GM18505 (cell line): ENCODE measurements at regions not wholly inside any gene's neighbourhood (a gene's known extent, or its start where the extent isn't known, plus 50 kb on each side); places are given as distances from the start of the nearest gene placed in this dataset.

ENCODE experiments used
- ATAC-seq: cut with Tn5 transposase; IDR thresholded peaks from one replicate; pipeline ENCODE4 v1.9.1; 2021; ENCODE audit not compliant: unreplicated experiment
- POLR2A ChIP-seq: IDR thresholded peaks from 4 replicates; pipeline ENCODE4 v1.6.1; 2011; ENCODE audit warnings: borderline replicate concordance; ENCODE audit not compliant: insufficient read depth, insufficient read length; ENCODE audit errors: extremely low read depth

DNA sequence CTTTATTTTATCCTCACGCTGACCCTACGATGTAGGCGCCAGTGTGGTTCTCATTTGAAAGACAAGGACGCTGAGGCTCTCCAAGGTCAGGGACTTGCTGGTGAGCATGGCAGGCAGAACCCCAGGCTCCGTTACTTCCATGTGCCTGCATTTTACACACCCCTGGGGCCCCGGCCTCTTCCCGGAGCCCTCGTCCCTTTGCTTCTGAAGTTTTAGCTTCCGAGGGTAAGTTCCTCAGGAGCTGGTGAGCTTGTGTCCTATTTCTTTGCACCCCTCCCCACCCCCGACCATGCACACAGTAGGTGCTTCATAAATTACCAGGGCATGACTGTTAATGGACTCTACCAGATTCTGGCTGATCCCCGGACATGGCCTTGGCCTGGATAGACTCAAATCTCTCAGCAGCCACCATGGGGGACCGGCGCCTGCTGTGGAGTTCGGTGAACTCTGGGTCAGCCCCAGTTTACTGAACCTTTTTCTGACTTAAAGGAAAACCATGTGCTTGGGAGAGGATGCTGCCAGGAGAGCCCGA lies 59.3 kb upstream of the RNU6ATAC start:
- no peak for ATAC-seq
- TF ChIP-seq POLR2A: no peak

DNA sequence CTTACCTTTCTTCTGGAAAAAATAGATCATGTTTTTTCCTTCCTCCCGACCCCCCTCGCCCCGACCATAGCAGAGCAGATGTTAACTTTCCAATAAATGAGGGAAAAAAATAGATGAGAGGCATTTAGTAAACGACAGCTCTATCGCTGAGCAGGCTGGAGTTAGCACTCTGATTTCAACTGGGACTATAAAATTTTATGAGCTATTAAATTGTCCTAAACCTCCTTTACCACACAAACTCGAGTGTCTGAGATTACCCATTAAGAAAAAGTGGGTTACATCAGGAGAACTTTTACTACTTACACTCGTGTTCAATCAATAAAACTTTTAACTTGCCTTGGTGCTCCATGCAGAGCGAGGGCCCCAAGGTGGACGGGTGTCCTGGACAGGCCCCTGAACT lies 59.8 kb upstream of the RNU6ATAC start:
- no peak for ATAC-seq
- no peak for TF ChIP-seq POLR2A

DNA sequence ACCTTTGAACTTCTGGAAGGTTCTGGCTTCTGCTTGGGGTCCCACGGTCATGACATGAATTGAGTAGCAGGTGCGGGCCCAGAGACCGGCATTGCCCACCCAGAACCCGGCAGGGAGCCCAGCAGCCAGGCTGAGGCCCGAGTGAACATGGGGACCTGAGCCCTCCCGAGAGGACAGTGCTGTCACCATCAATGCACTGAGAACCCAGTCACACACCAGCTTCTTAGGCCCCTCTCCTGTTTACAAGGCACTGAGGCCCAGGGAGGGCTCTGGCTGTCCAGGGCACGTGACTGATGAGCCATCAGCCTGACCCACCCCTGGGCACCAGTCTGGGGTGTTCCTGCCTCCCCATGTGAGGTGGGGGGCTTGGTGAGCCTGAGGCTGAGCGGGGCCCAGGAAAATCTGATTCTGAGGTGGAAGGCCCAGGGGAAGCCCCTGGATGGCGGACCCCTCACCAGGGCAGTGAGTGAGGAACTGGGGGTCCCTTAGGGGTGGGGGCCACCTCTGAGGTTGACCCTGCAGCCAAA lies 60.3 kb upstream of the RNU6ATAC start:
- no peak for ATAC-seq
- no peak for TF ChIP-seq POLR2A

GRCh38 chr9:134225186-134225585 lies 60.8 kb upstream of the RNU6ATAC start:
- no peak for TF ChIP-seq POLR2A
- ATAC-seq: no peak

DNA sequence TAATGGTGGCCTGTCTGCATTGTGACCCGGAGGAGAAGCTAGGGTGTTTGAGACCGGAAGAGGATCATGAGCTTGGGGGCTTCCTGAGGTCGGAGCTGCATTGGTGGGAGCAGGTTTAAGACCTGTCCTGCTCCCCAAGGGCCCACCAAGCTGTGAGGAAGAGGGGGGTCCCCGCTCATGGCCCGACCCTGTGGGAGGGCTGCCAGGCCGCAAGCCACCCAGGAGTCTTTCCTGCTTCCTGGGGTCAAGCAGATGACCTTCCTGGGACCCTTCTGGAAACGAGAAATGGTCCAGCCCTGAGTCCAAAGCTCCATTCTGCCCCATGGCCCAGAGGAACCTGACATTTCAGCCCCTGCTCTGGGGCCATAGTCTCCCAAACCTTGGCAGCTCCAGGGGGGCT lies 61.5 kb upstream of the RNU6ATAC start:
- TF ChIP-seq POLR2A: no peak
- no peak for ATAC-seq

GRCh38 chr9:134226221-134226930 lies 62.0 kb upstream of the RNU6ATAC start:
- TF ChIP-seq POLR2A: no peak
- no peak for ATAC-seq

- TF ChIP-seq POLR2A: no peak
- ATAC-seq: no peak
Observed at GRCh38 chr9:134227451-134228411, 63.4 kb upstream of the RNU6ATAC start.

DNA sequence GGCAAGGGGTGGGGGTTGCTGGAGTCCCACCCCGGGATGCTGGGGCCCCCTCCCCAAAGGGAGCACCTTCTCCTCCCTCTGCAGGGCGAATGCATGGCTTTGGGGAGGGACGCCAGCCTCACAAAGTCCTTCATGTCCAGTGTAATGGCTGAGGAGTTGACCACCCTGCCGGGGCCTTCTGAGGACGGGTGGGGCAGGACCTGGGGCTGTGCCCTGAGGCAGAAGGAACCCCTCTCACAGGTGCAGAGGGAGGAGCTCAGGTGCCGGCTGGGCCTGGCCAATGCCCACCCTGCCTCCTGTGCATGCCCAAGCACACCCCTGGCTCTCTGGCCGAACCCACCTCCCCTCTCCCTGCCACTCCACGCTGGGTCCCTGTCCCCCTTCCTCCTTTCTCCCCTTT lies 64.3 kb upstream of the RNU6ATAC start:
- no peak for ATAC-seq
- TF ChIP-seq POLR2A: no peak

DNA sequence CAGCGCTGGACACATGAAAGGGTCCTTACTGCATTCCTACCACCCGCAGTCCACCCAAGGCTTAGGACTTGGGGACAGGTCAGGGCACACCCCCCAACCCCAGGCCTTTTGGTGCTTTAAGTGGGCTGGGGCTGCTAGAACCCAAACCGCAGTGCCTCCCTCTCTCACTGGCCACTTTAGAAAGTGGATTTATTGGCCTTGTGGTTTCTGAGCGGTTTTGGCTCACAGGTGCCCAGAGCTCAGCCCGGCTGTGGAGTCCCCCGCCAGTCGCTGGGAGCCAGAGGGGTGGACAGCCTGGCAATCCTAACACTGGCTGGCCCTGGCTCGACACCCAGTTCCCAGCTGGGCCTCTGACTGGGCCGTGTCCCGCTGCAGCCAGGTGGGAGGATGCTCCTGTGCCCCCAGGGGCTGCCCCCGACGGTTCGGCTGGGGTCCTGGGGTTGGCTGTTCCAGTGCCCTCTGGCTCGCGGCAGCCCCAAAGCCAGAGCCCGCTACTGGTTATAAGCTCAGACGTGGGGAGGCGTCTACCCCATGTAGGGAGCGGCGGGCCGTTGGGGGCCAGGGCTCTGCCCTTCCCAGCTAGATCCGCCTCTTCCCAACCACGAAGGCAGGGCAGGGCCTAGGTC lies 65.2 kb upstream of the RNU6ATAC start:
- TF ChIP-seq POLR2A: no peak
- ATAC-seq: no peak

GRCh38 chr9:134230092-134230941 lies 66.0 kb upstream of the RNU6ATAC start:
- ATAC-seq: no peak
- TF ChIP-seq POLR2A: no peak

- no peak for TF ChIP-seq POLR2A
- no peak for ATAC-seq
Observed at GRCh38 chr9:134230942-134231325, 66.6 kb upstream of the RNU6ATAC start.

DNA sequence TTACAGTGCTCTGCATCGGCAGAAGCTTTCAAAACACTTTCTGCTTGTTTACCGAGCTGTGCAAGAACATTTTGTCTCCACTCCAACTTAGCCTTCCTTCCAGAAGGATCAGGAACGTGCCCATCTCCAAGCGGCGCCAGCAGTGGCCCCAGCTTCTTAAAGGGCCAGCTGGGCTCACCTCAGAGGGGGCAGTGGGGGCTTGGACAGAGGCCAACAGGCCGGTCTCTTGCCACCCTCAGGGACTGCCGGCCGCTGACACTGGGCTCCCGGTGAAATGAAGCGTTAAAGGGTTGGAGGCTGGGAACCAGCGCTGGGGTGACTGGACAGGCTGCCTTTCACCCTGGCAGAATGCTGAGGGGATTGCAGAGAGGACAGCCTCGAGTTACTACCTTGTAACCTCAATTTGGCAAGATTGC lies 67.0 kb upstream of the RNU6ATAC start:
- ATAC-seq: no peak

DNA sequence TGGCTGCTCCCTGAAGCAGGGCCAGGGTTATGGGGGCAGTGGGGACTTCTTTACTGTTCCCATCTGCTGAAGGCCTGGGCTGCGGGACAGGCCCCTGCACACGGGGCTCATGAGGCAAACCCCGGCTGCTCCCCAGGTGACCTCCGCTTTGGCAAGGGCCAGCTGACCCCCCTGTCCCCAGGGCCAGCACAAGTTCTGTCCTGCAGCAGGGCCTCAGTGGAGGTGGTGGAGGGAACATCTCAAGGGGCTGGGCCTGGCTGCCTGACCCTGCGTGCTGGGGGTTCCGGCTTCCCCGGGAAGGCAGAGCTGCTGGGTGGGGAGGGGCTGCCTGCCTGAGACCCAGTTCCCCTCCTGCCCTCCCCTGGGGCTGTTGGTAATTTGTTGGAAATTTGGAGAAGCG lies 67.4 kb upstream of the RNU6ATAC start:
- TF ChIP-seq POLR2A: no peak
- ATAC-seq: no peak

More for the DNA sequence above, 67.0 kb upstream of the RNU6ATAC start:
- no peak for TF ChIP-seq POLR2A

DNA sequence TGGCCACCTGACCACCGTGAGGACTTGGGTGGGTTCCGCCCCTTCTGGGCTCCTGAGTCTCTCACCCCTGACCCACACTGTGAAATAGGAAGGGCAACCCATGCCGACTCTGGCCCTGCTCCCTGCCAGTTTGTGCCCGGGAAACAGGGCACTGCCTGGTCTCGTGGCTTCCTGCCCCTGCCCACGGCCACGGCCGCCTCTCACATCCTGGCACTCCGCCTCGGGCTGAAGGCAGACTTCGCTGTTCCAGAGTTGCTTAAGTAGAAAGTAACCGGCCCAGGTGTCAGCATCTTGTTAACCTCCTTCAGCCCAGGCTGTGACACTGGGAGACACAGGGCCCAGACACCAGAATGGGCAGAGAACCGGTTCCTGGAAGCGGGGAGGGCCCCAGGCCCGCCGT lies 68.7 kb upstream of the RNU6ATAC start:
- ATAC-seq: no peak

More for the DNA sequence above, 68.7 kb upstream of the RNU6ATAC start:
- no peak for TF ChIP-seq POLR2A
